ENCODE measurements at regions not wholly inside any gene's neighbourhood (a gene's known extent, or its start where the extent isn't known, plus 50 kb on each side); places are given as distances from the start of the nearest gene placed in this dataset.
"Not testable (repeated sequence)": the region's sequence is repeated elsewhere in the genome, so short reads cannot be mapped to it uniquely, and the experiment has no call there.

GRCh38 chr12:25889185-25889584 is 69.3 kb upstream of the RASSF8 start:
- DNase-seq = no peak
- Mint-ChIP-seq H3K4me1 (no peaks in the 10 kb centered on the region), H3K36me3 (ENCODE audit: low read depth) (no peaks in the 10 kb centered on the region), H3K27ac (no peak overlapping the region), H3K9me3 (peaks cover 2% of the 10 kb centered on the region), H3K4me3 (no peak overlapping the region), H3K27me3 (ENCODE audit: low read depth, poor library complexity) (no peaks in the 10 kb centered on the region)
- TF ChIP-seq CTCF (IDR thresholded peaks at IDR 0.05) = no peak

- not testable (repeated sequence) for H3K4me3 Mint-ChIP-seq; H3K4me1 Mint-ChIP-seq; H3K27me3 Mint-ChIP-seq (ENCODE audit: low read depth, poor library complexity); H3K9me3 Mint-ChIP-seq; DNase-seq; H3K36me3 Mint-ChIP-seq (ENCODE audit: low read depth); H3K27ac Mint-ChIP-seq
Observed at GRCh38 chr12:25891095-25891494, 67.4 kb upstream of the RASSF8 start.

- no peak for TF ChIP-seq CTCF (IDR thresholded peaks at IDR 0.05)
- Mint-ChIP-seq H3K36me3 (ENCODE audit: low read depth) (no peaks in the 10 kb centered on the region), H3K9me3 (peaks cover 14% of the 10 kb centered on the region), H3K27me3 (ENCODE audit: low read depth, poor library complexity) (peaks cover 8% of the 10 kb centered on the region), H3K4me3 (no peak overlapping the region), H3K27ac (no peak overlapping the region), H3K4me1 (no peaks in the 10 kb centered on the region)
- no peak for DNase-seq
Observed at GRCh38 chr12:25894759-25895158, 63.7 kb upstream of the RASSF8 start.

GRCh38 chr12:25896981-25897380 is 61.5 kb upstream of the RASSF8 start:
- Mint-ChIP-seq H3K36me3 (ENCODE audit: low read depth) (no peaks in the 10 kb centered on the region), H3K27me3 (ENCODE audit: low read depth, poor library complexity) (peaks cover 8% of the 10 kb centered on the region), H3K9me3 (peaks cover 14% of the 10 kb centered on the region), H3K4me1 (no peaks in the 10 kb centered on the region), H3K4me3 (no peak overlapping the region), H3K27ac (no peak overlapping the region)
- DNase-seq = no peak
- no peak for TF ChIP-seq CTCF (IDR thresholded peaks at IDR 0.05)

GRCh38 chr12:25903603-25904245 is 54.8 kb upstream of the RASSF8 start:
- no peak for DNase-seq
- H3K4me1 Mint-ChIP-seq = no peaks in the 10 kb centered on the region
- H3K27ac Mint-ChIP-seq = no peak overlapping the region
- H3K36me3 Mint-ChIP-seq (ENCODE audit: low read depth) = no peaks in the 10 kb centered on the region
- no peaks in the 10 kb centered on the region for H3K9me3 Mint-ChIP-seq
- TF ChIP-seq CTCF (IDR thresholded peaks at IDR 0.05) = no peak
- H3K4me3 Mint-ChIP-seq = no peak overlapping the region
- H3K27me3 Mint-ChIP-seq (ENCODE audit: low read depth, poor library complexity) = peaks cover 5% of the 10 kb centered on the region

- Mint-ChIP-seq H3K27me3 (ENCODE audit: low read depth, poor library complexity) (peaks cover 3% of the 10 kb centered on the region), H3K4me3 (no peak overlapping the region), H3K9me3 (no peaks in the 10 kb centered on the region), H3K4me1 (no peaks in the 10 kb centered on the region), H3K36me3 (ENCODE audit: low read depth) (no peaks in the 10 kb centered on the region), H3K27ac (no peak overlapping the region)
- no peak for DNase-seq
- TF ChIP-seq CTCF (IDR thresholded peaks at IDR 0.05) = no peak
Observed at GRCh38 chr12:25904442-25904841, 54.0 kb upstream of the RASSF8 start.

Measured in nephron progenitor cell (in vitro differentiated cells).